Dermis blood vessel endothelial cell (primary cell): ENCODE measurements at regions not wholly inside any gene's neighbourhood (a gene's known extent, or its start where the extent isn't known, plus 50 kb on each side); places are given as distances from the start of the nearest gene placed in this dataset.

Experiments
- DNase-seq: peaks from one replicate; pipeline ENCODE4 v3.0.0; 2010

- DNase-seq, result no peak
Measured at GRCh38 chr5:98583586-98583985, 189.9 kb upstream of the RGMB start.

DNA sequence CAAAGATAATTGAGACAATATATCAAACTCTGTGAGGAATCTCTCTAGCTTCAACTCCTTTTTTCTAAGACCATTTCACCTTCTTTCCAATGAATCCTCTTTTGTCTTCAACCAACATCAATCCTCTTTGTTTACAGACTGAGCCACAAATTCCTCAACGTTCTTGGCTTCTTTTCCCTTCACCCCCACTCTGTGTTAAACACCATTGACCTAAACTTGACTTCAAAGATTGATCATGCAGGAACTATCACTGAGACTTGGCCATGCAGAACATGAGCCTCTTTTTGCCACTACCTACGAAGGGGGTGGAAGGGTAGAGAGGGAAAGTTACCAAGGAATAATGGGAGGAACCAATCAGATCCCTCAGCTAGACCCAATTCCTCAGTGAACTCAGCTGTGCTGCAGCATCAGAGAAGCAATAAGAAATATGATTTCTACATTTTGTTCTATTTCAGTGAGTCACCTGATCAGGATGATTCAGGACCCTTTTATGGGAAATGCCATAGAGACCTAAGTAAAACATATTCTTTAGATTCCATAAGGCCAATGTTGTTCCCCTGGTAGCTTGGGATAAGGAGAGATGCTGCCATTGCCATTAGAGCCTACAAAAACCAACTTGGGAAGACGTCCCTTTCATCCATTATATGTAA, 187.7 kb upstream of the RGMB start:
- no peak for DNase-seq

GRCh38 chr5:98586581-98586980, 186.9 kb upstream of the RGMB start:
- DNase-seq, result no peak

DNA sequence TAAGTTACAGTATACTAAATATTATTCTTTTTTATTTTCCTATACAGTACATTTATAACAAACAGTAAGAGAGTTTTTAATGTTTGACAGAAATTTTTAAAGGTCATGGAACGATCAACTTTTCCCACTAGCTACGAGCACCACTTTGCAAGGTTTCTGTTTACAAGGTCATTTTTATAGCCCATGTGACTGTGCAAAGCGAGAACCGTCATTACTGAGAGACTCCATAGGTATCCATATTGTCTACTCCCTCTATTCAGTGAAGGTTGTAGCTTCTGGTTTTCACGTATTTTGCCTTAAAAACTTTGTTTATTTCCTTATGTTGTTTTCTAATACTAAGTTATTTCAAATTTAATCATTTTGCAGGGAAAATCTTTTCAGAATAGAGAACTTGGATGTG, 186.3 kb upstream of the RGMB start:
- DNase-seq, result no peak

GRCh38 chr5:98588215-98588614, 185.2 kb upstream of the RGMB start:
- no peak for DNase-seq

- DNase-seq, result peak; percentile 17
Measured at GRCh38 chr5:98593418-98593817, 180.0 kb upstream of the RGMB start.

- DNase-seq, result no peak
Measured at GRCh38 chr5:98594098-98594497, 179.4 kb upstream of the RGMB start.

- DNase-seq, result no peak
Measured at GRCh38 chr5:98599016-98599415, 174.4 kb upstream of the RGMB start.

- no peak for DNase-seq
Measured at GRCh38 chr5:98602534-98603112, 170.8 kb upstream of the RGMB start.

DNA sequence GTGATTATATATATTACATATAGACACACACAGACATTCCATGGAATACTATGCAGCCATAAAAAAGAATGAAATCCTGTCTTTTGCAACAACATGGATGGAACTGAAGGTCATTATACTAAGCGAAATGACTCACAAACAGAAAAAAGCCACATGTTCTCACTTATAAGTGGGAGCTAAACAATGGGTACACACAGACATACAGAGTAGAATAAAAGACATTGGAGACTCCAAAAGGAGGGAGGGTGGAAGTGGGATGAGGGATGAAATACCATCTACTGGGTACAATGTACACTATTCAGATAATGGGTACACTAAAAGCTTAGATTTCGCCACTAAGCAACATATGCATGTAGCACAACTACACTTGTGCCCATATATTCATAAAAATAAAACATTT, 170.0 kb upstream of the RGMB start:
- no peak for DNase-seq

GRCh38 chr5:98604301-98604700, 169.2 kb upstream of the RGMB start:
- no peak for DNase-seq

DNA sequence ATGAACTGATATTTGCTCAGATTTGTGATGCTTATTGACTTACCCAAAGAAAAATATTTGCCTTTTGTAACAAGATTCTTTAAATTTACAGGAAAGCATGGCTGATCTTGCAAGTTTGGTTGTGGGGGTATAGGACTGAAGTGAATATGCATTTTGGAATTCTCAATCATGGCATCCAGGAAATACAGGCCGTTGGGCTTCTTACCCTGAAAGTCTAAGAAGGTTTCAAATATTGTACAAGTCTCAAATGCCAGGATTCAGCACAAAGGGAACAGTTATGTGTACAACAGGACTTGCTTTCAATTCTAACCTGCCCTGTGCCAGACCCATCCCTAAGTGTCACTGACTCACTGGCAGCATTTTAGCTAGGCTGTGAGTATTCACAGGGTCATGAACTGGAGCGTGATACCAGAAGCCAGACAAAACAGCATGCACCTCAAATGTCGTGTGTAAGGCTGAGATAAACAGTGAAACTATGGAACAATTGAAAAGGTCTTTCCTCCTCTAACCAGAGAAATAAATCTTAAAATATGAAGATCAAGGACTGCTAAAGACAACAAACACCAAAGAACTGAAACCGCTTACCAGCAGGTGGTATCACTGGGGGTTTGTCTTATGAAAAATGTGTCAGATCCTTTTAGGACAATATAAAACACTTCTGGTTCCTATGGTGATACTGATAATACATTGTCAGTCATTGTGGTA, 168.6 kb upstream of the RGMB start:
- peak; percentile 5 for DNase-seq

DNA sequence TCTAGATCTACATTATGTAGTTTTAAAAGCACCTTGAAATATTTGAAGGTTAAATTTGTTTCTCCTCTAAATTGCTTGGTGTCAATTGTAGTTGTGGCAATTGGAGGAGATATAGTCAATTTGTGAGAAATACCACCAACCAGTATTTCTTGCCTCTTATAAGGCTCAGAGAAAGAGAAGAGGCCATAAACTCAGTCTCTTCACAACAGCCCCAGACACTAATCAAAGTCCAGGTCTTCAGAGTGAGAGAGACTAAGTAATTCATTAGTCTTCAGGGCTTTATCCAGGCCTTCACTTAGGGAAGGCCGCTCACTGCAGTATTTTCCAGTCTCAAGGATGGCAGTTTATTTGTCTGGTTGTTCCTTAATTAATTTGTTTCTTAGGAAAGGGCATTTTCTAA, 168.0 kb upstream of the RGMB start:
- no peak for DNase-seq

DNA sequence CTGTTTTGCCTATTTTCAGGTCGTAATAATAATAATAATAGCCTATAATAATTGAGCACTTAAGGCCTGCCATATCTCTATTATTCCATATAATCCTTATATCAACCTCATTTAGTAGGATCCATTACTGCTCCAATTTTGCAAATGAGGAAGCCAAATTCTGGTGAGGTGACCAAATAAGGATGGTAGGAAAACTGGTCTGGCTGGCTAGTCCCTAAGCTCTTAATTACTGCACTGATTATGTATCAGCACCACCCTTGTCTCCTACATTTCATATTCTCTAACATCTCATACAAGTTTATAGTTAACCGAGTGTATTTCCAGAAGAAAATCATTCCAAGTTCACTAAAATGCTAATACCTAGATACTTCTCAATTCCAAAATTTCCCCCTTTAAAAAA, 166.5 kb upstream of the RGMB start:
- no peak for DNase-seq

DNA sequence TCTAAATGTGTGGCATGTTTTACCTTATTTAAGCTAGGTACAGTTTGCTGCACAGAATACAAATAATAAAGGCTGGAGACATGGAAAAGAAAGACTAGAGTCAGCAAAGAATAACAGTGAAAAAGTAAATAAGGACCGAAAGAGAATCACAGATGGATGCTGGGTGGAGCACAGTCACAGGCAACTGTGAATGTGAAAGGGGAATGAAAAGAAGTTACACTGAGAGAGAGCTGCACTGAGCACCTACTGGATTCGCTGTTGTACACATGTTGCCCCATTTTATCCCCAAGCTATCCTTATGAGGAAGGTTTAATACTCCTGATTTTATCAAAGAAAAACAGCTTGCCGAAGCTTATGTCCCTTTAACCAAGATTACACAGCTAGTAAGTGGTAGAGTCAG, 165.4 kb upstream of the RGMB start:
- DNase-seq, result no peak

GRCh38 chr5:98614341-98614740, 159.1 kb upstream of the RGMB start:
- no peak for DNase-seq

GRCh38 chr5:98621821-98622220, 151.6 kb upstream of the RGMB start:
- no peak for DNase-seq

DNA sequence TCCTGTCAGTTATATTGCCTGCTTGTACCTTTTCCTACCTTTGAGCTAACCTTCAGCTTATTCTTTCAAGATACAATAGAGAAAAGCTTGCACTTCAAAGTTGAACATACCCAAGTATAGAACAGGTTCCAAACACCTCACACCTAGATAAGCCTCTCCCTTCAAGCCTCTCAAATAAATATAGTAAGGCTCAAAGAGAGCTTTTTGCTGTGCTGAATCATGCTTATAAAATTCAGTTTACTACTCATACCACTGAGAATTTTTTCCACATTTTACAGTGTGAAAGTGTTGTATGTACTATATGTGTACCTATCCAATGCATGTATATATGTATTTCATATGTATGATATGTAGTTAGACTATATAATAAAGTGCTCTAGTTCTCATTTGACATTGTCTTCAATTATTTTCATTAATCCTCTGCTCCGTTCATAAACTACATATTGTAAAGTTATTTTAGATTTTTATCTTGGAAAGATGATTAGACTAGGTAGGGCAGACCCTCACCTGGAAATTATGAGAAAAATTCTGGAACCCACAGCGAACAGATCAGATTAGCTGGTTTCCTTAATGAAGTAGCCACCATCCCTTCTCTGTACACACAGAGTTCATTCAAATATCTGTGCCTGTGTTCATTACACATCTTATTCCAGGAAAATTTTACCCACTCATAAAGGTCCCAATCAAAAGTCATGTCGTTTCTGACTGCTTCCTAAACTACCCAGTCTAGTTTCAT, 149.2 kb upstream of the RGMB start:
- no peak for DNase-seq

GRCh38 chr5:98627121-98627520, 146.3 kb upstream of the RGMB start:
- no peak for DNase-seq

DNA sequence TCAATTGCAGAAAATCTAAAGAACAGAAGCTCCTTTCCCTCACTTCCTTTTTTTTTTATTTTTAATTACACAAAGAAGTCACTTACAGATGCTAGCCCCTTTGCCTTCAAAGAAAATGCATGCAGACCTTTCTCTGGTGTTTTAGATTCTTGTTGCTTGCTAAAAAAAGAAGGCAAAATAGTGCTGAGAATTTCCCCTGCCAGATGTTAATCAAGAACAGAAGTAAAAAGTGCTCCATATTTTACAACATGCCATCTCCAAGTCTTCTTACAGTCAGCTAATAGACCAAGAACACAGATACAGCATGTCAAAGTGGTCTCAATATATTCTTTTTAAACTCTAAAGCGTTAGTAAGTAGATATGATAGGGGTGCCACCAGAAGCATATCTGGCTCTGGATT, 142.8 kb upstream of the RGMB start:
- DNase-seq, result no peak

GRCh38 chr5:98631311-98632054, 142.0 kb upstream of the RGMB start:
- no peak for DNase-seq

GRCh38 chr5:98635656-98636055, 137.8 kb upstream of the RGMB start:
- no peak for DNase-seq

DNA sequence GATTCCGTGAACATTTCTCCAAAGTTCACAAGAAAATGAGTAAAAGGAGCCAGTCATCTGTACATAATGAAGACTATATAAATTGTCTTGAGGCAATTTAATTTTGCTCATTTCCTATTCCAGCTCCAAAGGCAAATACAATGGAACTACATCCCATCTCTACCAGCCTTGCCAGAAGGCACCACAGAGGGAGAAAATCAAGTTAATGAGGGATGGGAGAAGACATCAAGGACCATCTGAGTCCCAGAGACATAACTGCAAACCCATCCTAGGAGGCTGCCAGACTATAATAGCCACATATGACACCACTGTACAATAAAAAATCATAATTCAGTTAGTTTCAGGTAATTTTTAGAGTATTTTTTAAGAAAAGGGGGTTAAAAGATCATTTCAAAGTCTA, 136.3 kb upstream of the RGMB start:
- no peak for DNase-seq
